ENCODE measurements at regions not wholly inside any gene's neighbourhood (a gene's known extent, or its start where the extent isn't known, plus 50 kb on each side); places are given as distances from the start of the nearest gene placed in this dataset.

DNA sequence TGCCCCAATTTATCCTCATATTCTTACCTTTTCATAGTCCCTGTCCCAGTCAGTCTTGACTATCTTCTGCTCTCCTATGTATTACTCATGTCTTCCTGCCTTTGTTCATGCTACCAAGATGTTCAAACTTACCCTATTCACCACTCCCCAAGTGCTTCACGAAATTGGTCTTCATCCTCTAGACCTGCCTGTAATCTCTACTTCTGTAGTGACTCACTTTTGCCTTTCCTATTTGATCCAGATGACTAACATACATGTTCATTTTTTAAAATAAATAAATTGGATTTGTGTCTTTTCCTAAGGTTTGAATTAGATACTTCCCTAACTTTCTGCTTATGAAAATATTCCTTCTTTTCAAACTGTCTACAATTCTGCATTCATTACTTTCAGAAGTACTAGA, 107.7 kb upstream of the PPM1H start:
- ATAC-seq (peak in 1 of 2 donors; percentile 41), DNase-seq (no peak)
- intact Hi-C loops (cut with DNase I) = no loop called here

DNA sequence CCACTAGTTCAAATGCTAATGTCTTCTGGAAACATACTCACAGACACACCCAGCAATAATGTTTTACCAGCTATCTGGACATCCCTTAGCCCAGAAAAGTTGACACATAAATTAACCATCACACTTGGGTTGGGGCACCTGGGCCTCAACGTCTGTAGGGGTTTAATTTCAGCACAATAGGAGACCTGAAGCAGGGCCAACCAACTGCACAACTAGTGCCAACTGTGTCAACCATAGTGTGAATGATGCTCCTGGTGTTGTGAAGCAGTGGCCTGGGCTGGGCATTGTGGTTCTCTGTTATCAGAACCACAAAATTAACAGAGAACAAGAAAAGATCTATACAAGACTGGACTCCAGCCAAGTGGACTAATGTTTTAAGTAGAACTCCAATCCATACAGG, 106.7 kb upstream of the PPM1H start:
- intact Hi-C loops (cut with DNase I) = no loop called here
- ATAC-seq (no peak), DNase-seq (no peak)

DNA sequence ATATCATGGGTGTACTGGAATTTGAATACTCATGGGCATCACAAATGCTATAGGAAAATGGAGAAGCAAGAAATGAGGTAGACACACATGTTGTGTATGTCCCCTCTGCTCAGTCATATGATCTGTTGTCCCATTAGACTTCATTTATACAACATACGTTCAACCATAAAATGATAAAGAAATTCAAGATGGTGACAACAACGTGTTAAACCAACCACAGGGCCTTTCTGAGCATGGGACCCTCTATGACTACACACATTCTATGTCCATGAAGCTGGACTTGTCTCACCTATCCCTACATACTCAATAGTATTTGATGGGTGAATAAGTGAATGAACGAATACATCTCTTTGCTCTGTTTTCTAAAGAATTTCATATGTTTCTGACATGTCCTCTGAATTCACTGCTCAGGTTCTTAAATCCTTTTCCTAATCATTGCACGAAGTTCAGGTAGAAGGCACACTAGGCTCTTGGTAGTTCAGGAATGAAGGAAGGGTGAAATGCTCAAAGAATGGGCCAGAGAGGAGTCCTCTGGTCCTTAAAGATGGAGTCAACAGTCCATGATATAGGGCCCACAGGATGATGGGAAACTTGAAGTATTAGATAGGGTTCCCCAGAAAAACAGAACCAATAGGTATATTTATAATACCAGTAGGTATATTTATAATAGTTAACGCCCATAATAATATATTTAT, 105.7 kb upstream of the PPM1H start:
- intact Hi-C loops (cut with DNase I) = no loop called here
- DNase-seq (no peak), ATAC-seq (no peak)

DNA sequence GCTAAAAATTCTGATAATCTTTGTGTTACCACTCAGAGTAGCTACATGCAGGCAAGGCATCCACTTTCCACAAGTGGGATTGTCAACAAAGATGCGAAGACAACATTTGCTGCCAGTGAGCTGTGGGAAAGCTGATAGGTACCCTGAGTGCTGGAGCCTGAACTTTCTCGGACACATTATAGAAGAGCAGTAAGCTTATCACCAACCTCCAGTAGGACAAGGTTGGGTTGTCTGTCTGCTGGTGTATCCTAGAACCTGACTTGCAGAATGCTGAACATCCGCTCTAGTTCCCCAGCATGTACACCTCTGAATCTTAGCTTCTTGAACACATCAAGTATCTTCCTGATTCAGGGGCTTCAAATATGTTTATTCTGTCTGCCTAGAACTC, 103.8 kb upstream of the PPM1H start:
- intact Hi-C loops (cut with DNase I) = no loop called here
- DNase-seq (no peak), ATAC-seq (no peak)

DNA sequence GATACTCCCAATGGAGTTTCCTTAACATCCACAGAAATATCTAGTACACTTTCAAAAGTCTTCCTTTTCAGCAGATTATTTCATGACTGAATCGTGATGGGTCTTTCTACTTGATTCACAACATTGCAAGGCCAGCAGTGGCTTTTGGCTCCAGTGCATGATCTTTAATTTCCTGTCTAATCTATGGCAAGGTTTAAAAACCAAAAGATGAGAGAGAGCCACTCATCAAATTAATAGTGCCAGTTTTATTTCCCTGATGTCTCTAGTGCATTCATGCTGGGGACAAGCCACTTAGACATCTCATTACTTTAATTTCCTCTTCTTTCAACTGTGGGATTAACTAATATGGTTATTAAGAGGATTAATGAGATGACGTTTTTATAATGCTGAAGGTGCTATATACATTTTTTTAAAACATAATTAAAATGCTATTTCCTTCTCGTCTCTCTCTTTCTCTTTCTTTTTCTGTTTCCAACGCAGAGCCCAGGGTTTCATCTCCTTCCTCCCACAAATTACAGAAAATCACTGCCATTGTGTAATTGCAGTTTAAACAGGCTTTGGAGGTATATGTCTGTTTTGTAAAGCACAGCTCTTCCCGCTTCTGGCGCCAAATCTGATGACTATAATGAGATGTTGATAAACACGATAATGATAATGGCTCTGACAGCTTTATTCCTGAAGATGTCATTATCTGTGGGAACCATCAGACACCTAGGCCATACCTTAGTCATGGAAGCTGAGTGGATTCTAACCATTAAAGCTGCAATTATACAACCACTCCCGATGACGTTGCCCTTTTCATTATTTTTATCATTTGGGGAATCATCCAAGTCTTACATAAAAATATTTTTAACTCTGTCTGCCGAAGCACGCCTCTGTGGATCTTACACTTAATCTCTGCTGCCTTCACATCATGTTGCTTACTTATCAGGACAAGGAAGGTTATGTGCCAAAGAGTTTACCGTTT, 103.1 kb upstream of the PPM1H start:
- no peak for DNase-seq
- no peak for ATAC-seq
- intact Hi-C loops (cut with DNase I) = no loop called here

GRCh38 chr12:63036974-63037335, 102.0 kb upstream of the PPM1H start:
- DNase-seq (no peak), ATAC-seq (no peak)

DNA sequence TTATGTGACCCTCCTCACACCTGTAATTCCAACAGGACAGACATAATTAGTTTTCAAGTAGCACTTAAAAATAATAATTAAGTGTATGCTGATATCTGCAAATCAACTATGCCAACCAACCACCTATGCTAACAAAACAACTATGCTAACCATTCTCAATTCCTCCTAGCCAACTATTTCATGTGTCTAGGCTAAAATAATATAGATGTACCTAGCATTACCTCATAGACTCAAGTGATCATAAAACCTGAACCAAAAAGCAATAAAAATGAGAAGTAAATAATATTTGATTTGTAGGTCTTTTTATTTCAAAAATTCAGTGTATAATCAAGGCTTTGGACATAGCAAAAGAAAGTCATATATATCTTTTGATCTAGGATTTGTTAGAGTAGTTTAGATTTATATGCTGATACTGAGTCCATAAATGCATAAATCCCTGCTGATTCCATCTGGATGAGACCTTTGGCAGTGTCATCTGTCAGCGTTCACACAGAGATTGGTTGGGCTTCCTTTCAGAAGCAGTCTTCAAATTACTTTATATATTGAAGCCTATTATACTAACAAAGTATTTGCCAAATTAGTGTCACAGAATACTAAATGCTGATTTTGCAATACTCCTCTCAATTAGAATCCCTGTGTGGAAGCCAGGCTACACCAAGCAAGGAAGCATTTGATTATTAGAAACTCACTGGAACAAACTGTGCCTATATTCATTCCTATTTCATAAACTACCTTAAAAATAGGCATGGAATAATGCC, 101.4 kb upstream of the PPM1H start:
- intact Hi-C loops (cut with DNase I) = no loop called here
- ATAC-seq = no peak
- no peak for DNase-seq

More at GRCh38 chr12:63036974-63037335, 102.0 kb upstream of the PPM1H start:
- intact Hi-C loops (cut with DNase I) = no loop called here

DNA sequence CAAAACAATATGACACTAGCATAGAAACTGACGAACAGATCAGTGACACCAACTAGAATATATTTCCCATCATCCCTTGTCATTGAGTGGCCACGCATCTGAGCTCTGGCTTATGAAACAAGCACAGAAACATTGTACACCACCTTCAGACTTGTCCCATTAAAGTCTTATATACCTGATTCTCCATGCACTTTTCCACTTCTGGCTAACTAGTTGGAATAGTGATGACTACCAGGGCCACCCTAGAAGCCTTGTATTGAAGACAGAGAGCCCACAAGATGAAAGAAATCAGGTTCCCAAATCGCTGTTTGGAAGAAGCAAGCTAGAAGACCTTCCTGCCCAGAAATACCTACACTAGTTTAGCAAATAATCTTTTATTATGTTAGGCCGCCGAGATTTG, 99.7 kb upstream of the PPM1H start:
- intact Hi-C loops (cut with DNase I) = no loop called here
- ATAC-seq = no peak

GRCh38 chr12:63029676-63030075, 94.7 kb upstream of the PPM1H start:
- ATAC-seq (no peak), DNase-seq (no peak)
- intact Hi-C loops (cut with DNase I) = no loop called here

More for the DNA sequence above, 99.7 kb upstream of the PPM1H start:
- DNase-seq = no peak

- intact Hi-C loops (cut with DNase I) = no loop called here
- ATAC-seq (no peak), DNase-seq (no peak)
These were observed 94.0 kb upstream of the PPM1H start for GRCh38 chr12:63028951-63029350.

- ATAC-seq (no peak), DNase-seq (no peak)
- intact Hi-C loops (cut with DNase I) = no loop called here
These were observed 90.2 kb upstream of the PPM1H start for GRCh38 chr12:63025116-63025515.

GRCh38 chr12:63023926-63024325, 89.0 kb upstream of the PPM1H start:
- intact Hi-C loops (cut with DNase I) = no loop called here
- DNase-seq (no peak), ATAC-seq (no peak)

- ATAC-seq = no peak
- intact Hi-C loops (cut with DNase I) = no loop called here
- DNase-seq = no peak
These were observed 86.2 kb upstream of the PPM1H start for GRCh38 chr12:63021116-63021515.

- DNase-seq (no peak), ATAC-seq (no peak)
- intact Hi-C loops (cut with DNase I) = no loop called here
These were observed 85.3 kb upstream of the PPM1H start for GRCh38 chr12:63020269-63020668.

DNA sequence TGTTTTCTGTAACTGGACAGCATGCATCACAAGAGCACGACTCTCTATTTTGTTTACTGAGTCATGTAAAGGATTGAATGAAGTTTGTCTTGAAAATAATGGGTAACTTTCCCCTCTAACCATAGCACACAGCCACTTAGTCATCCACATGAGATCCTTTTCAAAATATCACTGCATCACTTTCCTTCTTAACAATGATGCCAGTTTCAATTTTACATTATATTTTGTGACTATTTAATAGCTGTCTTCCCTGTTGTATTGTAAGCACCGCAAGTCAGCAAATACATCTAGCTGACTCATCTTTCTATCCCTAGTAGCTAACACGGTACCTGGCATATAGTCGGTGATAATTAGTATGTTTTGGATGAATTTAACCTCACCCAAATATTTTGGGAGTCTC, 83.3 kb upstream of the PPM1H start:
- no peak for DNase-seq
- ATAC-seq = no peak
- intact Hi-C loops (cut with DNase I) = no loop called here

- intact Hi-C loops (cut with DNase I) = no loop called here
- no peak for ATAC-seq
- DNase-seq = no peak
These were observed 78.4 kb upstream of the PPM1H start for GRCh38 chr12:63013302-63013701.

DNA sequence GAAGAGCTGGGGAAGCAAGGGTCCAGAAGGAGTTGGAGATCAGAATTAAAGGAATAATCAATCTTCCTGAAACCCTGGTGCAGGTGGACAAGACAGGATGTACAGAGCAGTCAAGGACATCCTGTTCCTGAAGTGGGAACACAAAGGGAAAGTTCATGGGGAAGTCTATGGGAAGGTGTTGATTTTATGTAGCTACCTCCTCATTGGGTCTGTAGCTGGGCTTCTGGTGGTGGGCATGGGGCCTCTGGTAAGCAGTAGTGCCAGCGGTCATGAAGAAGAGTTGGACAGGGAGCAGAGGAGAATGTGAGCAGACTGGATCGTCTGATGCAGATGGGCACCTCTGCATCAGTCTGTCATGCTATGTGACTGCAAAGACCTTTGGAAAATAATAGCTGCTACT, 75.7 kb upstream of the PPM1H start:
- ATAC-seq (no peak), DNase-seq (no peak)
- intact Hi-C loops (cut with DNase I) = no loop called here

DNA sequence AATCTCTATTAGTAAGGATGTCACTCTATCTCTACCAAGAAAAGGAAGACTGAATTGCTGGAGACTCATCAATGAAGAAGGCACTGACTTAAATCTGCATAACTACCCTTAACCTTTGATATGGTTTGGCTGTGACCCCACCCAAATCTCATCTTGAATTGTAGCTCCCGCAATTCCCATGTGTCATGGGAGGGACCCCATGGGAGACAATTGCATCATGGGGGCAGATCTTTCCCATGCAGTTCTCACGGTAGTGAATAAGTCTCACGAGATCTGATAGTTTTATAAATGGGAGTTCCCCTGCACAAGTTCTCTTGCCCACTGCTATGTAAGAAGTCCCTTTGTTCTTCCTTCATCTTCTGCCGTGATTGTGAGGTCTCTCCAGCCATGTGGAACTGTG, 73.4 kb upstream of the PPM1H start:
- intact Hi-C loops (cut with DNase I) = no loop called here
- ATAC-seq = no peak
- DNase-seq = no peak

DNA sequence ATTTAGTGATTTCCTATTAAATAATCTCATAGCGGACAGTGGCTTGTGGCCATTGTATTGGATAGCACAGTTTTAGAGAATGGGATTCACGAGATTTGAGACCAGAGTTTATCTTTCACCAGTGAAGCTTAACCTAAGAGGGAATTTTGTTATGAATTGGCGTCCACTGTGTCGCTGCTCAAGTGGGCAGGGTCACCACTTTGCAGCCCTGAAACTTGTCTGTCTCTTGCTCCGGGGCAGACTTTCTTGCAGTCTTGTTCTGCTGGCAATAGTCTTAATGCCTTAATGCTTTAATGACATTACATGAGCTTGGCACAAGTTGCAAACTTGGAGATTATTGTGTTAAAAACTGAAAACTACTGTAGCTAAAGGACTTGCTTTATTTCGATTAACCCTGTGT, 72.8 kb upstream of the PPM1H start:
- ATAC-seq (no peak), DNase-seq (no peak)
- intact Hi-C loops (cut with DNase I) = no loop called here

DNA sequence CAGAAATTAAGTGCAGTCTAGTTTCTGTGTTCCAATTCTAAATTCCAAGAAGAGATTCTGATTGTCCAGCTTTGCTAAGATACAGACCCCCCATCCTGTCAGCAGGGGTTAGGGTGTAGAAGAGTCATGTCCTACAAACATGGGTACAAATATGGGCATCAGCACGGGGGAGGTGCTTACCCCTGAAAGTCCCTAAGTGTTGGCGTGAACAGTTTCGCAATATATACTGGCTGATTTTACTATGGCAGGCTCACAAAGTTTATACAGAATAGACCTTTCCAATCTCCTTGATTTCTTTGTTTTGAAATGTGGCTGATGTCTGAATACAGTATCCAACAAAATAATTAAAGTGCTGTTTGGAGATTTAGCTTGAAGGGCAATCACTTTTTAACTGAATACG, 71.6 kb upstream of the PPM1H start:
- ATAC-seq (no peak), DNase-seq (no peak)
- intact Hi-C loops (cut with DNase I) = no loop called here

Measured in left cardiac atrium (tissue), 4 donors.